Suprapubic skin (tissue), 3 donors: ENCODE measurements at regions not wholly inside any gene's neighbourhood (a gene's known extent, or its start where the extent isn't known, plus 50 kb on each side); places are given as distances from the start of the nearest gene placed in this dataset.

Experiments used
- EP300 ChIP-seq: sonication (generic); formaldehyde crosslinking; IDR thresholded peaks from one replicate; pipeline ENCODE4 v1.6.1; 2017; ENCODE audit warnings: antibody characterized with exemption
- TF ChIP-seq, protein P1 (sequence below), 2 donors: fragments of 200-600 bp in 1 of 2; fragments of 450-650 bp in 1 of 2; sonication (generic) in 1 of 2; IDR thresholded peaks; one replicate each; pipeline ENCODE4 v1.5.1; 2016 to 2019; ENCODE audit warnings: antibody characterized with exemption in 2 of 2, mild to moderate bottlenecking in 1 of 2, moderate library complexity in 1 of 2

DNA sequence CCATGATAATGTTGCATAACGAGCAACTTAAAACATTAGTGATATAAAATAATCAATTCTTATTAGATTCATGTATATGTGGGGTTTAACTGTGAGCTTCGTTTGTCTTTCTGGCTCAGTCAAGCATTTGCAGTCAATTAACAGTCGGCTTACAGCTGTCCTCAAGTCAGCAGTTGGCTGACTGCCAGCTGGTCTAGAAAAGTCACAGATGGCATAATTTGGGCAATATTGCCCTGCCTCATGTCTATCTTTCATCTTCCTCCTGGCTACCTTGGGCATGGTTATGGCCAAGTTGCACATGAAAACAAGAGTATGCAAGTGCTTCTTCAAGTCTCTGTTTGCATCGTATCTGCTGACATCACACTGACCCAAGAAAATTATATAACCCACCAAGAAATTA is 186.1 kb upstream of the ZWINT start:
- TF ChIP-seq, protein P1, sequence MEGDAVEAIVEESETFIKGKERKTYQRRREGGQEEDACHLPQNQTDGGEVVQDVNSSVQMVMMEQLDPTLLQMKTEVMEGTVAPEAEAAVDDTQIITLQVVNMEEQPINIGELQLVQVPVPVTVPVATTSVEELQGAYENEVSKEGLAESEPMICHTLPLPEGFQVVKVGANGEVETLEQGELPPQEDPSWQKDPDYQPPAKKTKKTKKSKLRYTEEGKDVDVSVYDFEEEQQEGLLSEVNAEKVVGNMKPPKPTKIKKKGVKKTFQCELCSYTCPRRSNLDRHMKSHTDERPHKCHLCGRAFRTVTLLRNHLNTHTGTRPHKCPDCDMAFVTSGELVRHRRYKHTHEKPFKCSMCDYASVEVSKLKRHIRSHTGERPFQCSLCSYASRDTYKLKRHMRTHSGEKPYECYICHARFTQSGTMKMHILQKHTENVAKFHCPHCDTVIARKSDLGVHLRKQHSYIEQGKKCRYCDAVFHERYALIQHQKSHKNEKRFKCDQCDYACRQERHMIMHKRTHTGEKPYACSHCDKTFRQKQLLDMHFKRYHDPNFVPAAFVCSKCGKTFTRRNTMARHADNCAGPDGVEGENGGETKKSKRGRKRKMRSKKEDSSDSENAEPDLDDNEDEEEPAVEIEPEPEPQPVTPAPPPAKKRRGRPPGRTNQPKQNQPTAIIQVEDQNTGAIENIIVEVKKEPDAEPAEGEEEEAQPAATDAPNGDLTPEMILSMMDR (IDR thresholded peaks at IDR 0.05) = no peak
- TF ChIP-seq EP300 = no peak
